Ectodermal cell (in vitro differentiated cells): ENCODE measurements at regions not wholly inside any gene's neighbourhood (a gene's known extent, or its start where the extent isn't known, plus 50 kb on each side); places are given as distances from the start of the nearest gene placed in this dataset.

ENCODE experiments used
- H3K27ac ChIP-seq: 2 replicates; pipeline ENCODE4 v1.7.0; 2013; ENCODE audit warnings: mild to moderate bottlenecking, low read depth, low read length; ENCODE audit not compliant: insufficient read depth, poor library complexity, severe bottlenecking
- H3K27me3 ChIP-seq: 2 replicates; pipeline ENCODE4 v1.7.0; 2013; ENCODE audit warnings: mild to moderate bottlenecking, low read length; ENCODE audit not compliant: insufficient read depth, control insufficient read depth, poor library complexity, severe bottlenecking
- H3K36me3 ChIP-seq: one replicate; pipeline ENCODE4 v1.7.0; 2013; ENCODE audit warnings: low read length; ENCODE audit not compliant: control insufficient read depth, insufficient read depth
- H3K4me1 ChIP-seq: one replicate; pipeline ENCODE4 v1.7.0; 2013; ENCODE audit warnings: low read length; ENCODE audit not compliant: control insufficient read depth, insufficient read depth
- H3K4me3 ChIP-seq: 2 replicates; pipeline ENCODE4 v1.7.0; 2013; ENCODE audit warnings: low read depth, low read length, control low read depth; ENCODE audit not compliant: insufficient read depth
- H3K9me3 ChIP-seq: 2 replicates; pipeline ENCODE4 v1.7.0; 2013; ENCODE audit warnings: mild to moderate bottlenecking, low read length, moderate library complexity; ENCODE audit not compliant: control insufficient read depth
- WGBS, 2 experiments: methylation state at CpG; one replicate each; pipeline ENCODE4 v1.1.7; 2013; ENCODE audit warnings: missing lambda C conversion rate in 2 of 2; 5-methylcytosine and 5-hydroxymethylcytosine counted together

GRCh38 chr1:234989479-234990327 is 138.9 kb downstream of the TOMM20 start:
- no peaks in the 10 kb centered on the region for H3K36me3 ChIP-seq
- H3K4me1 ChIP-seq: peaks cover 23% of the 10 kb centered on the region
- no peak overlapping the region for H3K27ac ChIP-seq
- H3K4me3 ChIP-seq: no peak overlapping the region
- 92 to 93% methylated on average over 15 of the region's 15 CpGs for WGBS, 2 experiments
- H3K27me3 ChIP-seq: no peaks in the 10 kb centered on the region
- no peaks in the 10 kb centered on the region for H3K9me3 ChIP-seq

GRCh38 chr1:234989019-234989418 is 139.6 kb downstream of the TOMM20 start:
- H3K4me1 ChIP-seq: peaks cover 23% of the 10 kb centered on the region
- no peaks in the 10 kb centered on the region for H3K9me3 ChIP-seq
- no peak overlapping the region for H3K27ac ChIP-seq
- WGBS, 2 experiments: 88 to 96% methylated on average over 6 of the region's 6 CpGs
- no peak overlapping the region for H3K4me3 ChIP-seq
- no peaks in the 10 kb centered on the region for H3K27me3 ChIP-seq
- H3K36me3 ChIP-seq: no peaks in the 10 kb centered on the region

GRCh38 chr1:234988536-234988935 is 140.1 kb downstream of the TOMM20 start:
- H3K36me3 ChIP-seq: no peaks in the 10 kb centered on the region
- no peak overlapping the region for H3K27ac ChIP-seq
- H3K9me3 ChIP-seq: no peaks in the 10 kb centered on the region
- peaks cover 23% of the 10 kb centered on the region for H3K4me1 ChIP-seq
- 96 to 97% methylated on average over 4 of the region's 4 CpGs for WGBS, 2 experiments
- H3K27me3 ChIP-seq: no peaks in the 10 kb centered on the region
- H3K4me3 ChIP-seq: no peak overlapping the region

GRCh38 chr1:234988155-234988517 is 140.5 kb downstream of the TOMM20 start:
- Histone ChIP-seq H3K9me3 (no peaks in the 10 kb centered on the region), H3K27me3 (no peaks in the 10 kb centered on the region), H3K4me1 (peaks cover 23% of the 10 kb centered on the region), H3K36me3 (no peaks in the 10 kb centered on the region), H3K27ac (peak overlapping the region; percentile 91), H3K4me3 (no peak overlapping the region)
- WGBS, 2 experiments: 93 to 100% methylated on average over 2 of the region's 2 CpGs

GRCh38 chr1:234987415-234988154 is 141.1 kb downstream of the TOMM20 start:
- Histone ChIP-seq H3K27ac (peak overlapping the region; percentile 91), H3K36me3 (no peaks in the 10 kb centered on the region), H3K4me1 (peaks cover 23% of the 10 kb centered on the region), H3K27me3 (no peaks in the 10 kb centered on the region), H3K4me3 (no peak overlapping the region), H3K9me3 (no peaks in the 10 kb centered on the region)
- 42 to 47% methylated on average over 14 of the region's 14 CpGs for WGBS, 2 experiments

GRCh38 chr1:234986750-234987414 is 141.8 kb downstream of the TOMM20 start:
- Histone ChIP-seq H3K27me3 (no peaks in the 10 kb centered on the region), H3K27ac (peak overlapping the region; percentile 91), H3K9me3 (no peaks in the 10 kb centered on the region), H3K4me3 (no peak overlapping the region), H3K4me1 (peaks cover 23% of the 10 kb centered on the region), H3K36me3 (no peaks in the 10 kb centered on the region)
- 33% methylated on average over 9 of the region's 9 CpGs for WGBS, 2 experiments

GRCh38 chr1:234985516-234986294 is 142.9 kb downstream of the TOMM20 start:
- 89 to 92% methylated on average over 5 to 10 of the region's 10 CpGs for WGBS, 2 experiments
- Histone ChIP-seq H3K9me3 (no peaks in the 10 kb centered on the region), H3K4me3 (no peak overlapping the region), H3K27ac (no peak overlapping the region), H3K27me3 (no peaks in the 10 kb centered on the region), H3K4me1 (peaks cover 23% of the 10 kb centered on the region), H3K36me3 (no peaks in the 10 kb centered on the region)

- Histone ChIP-seq H3K27me3 (no peaks in the 10 kb centered on the region), H3K27ac (no peak overlapping the region), H3K36me3 (no peaks in the 10 kb centered on the region), H3K9me3 (no peaks in the 10 kb centered on the region), H3K4me1 (peaks cover 23% of the 10 kb centered on the region), H3K4me3 (no peak overlapping the region)
- 93 to 96% methylated on average over 7 of the region's 7 CpGs for WGBS, 2 experiments
Observed at GRCh38 chr1:234985007-234985370, 143.6 kb downstream of the TOMM20 start.

- Histone ChIP-seq H3K4me1 (peaks cover 26% of the 10 kb centered on the region), H3K4me3 (no peak overlapping the region), H3K36me3 (no peaks in the 10 kb centered on the region), H3K27me3 (no peaks in the 10 kb centered on the region), H3K27ac (no peak overlapping the region), H3K9me3 (no peaks in the 10 kb centered on the region)
- 82% methylated on average over 7 of the region's 7 CpGs for WGBS, 2 experiments
Observed at GRCh38 chr1:234983564-234984238, 144.9 kb downstream of the TOMM20 start.
